ENCODE measurements at regions not wholly inside any gene's neighbourhood (a gene's known extent, or its start where the extent isn't known, plus 50 kb on each side); places are given as distances from the start of the nearest gene placed in this dataset.
"Not testable (repeated sequence)": the region's sequence is repeated elsewhere in the genome, so short reads cannot be mapped to it uniquely, and the experiment has no call there.

DNA sequence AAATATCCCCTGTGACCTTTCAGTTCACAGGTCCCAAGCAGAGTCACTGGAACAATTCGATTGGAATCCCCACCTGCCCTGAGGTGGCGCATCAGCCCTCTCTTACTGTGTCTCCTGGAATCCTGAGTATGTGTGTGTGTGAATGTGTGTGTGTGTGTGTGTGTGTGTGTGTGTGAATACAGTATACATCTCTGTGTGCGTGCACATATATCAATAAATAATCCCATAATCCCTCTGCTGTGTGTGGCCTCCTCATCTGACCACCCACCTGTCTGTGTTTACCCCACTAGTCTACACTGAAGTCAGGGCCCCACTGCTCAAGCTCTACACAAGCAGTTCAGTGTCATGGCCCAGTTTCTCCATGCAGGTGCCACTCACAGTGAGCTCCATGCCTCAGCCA lies 187.4 kb downstream of the ERCC6L2 start:
- DNase-seq (ENCODE audit: low read depth, low spot score): no peak
- ChIA-PET POLR2A (no interaction called here), CTCF (no interaction called here)
- no peak overlapping the region for H3K4me3 ChIP-seq (ENCODE audit: low read depth, low read length)
- TF ChIP-seq, protein P1, sequence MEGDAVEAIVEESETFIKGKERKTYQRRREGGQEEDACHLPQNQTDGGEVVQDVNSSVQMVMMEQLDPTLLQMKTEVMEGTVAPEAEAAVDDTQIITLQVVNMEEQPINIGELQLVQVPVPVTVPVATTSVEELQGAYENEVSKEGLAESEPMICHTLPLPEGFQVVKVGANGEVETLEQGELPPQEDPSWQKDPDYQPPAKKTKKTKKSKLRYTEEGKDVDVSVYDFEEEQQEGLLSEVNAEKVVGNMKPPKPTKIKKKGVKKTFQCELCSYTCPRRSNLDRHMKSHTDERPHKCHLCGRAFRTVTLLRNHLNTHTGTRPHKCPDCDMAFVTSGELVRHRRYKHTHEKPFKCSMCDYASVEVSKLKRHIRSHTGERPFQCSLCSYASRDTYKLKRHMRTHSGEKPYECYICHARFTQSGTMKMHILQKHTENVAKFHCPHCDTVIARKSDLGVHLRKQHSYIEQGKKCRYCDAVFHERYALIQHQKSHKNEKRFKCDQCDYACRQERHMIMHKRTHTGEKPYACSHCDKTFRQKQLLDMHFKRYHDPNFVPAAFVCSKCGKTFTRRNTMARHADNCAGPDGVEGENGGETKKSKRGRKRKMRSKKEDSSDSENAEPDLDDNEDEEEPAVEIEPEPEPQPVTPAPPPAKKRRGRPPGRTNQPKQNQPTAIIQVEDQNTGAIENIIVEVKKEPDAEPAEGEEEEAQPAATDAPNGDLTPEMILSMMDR (IDR thresholded peaks at IDR 0.05; ENCODE audit: insufficient read depth, low read length, missing control alignments): no peak

DNA sequence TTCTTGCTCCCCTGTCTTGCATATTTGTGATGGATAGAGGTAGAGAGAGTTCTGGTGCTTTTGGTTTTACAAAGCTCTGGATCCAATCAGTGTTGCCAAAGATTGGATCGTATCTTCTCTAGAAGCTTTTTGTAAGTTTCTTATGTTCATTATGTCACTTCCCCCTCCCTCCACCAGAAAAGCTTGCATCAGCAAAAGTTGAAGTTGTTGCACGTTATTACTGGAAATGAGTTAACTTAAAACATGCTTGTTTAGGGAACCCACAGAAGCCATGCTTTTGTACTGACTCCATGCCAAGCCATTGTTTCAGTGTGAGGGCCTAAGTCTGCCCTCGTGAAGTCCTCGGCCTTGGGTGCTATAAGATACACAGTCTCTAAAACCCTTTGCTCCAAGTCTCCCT lies 186.5 kb downstream of the ERCC6L2 start:
- CTCF ChIA-PET: interaction anchor here (0.8 to 1.4 kb wide), 4 partner anchors 11 to 332 kb away, joined by 3 to 4 read pairs (median 4); no protein-coding TSS in a partner anchor
- TF ChIP-seq, protein P1 (IDR thresholded peaks at IDR 0.05; ENCODE audit: insufficient read depth, low read length, missing control alignments): no peak
- DNase-seq (ENCODE audit: low read depth, low spot score): no peak
- POLR2A ChIA-PET: no interaction called here
- no peak overlapping the region for H3K4me3 ChIP-seq (ENCODE audit: low read depth, low read length)

DNA sequence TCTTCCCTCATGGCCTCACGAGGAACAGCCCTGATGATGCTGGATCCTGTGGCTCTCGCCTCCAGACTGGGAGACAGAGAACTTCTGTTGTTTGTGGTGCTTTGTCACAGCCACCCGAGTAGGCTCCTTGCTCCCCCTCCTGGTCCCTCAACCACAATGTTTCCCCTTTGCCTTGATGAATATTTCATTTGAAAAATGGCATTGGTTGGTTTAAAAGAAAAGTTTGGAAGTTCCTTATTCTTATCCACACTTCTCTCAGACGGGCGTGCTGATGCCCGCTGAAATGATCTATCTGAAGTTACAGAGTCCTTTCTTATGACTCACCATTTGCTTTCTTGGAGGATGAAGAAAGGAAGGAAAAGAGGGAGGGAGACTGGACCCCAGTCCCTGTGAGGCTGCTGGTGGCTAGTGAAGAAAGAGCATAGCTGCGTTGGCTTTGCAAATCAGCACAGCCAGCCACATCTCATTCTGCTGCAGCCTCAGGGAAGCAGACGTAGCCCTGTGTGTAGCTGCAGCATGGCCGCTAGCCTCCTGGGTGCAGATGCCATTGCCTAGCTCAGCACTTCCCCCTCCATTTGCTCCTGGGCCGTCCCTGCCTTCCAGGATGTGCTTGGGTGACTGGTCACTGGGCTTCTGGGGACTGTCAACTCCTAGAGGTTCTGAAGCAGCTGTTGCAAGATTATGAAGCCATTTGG lies 185.9 kb downstream of the ERCC6L2 start:
- ChIA-PET POLR2A (no interaction called here), CTCF (interaction anchor here (0.8 to 1.4 kb wide), 4 partner anchors 11 to 332 kb away, joined by 3 to 4 read pairs (median 4); no protein-coding TSS in a partner anchor)
- DNase-seq (ENCODE audit: low read depth, low spot score): no peak
- H3K4me3 ChIP-seq (ENCODE audit: low read depth, low read length): no peak overlapping the region
- TF ChIP-seq, protein P1 (IDR thresholded peaks at IDR 0.05; ENCODE audit: insufficient read depth, low read length, missing control alignments): peak; percentile 34

DNA sequence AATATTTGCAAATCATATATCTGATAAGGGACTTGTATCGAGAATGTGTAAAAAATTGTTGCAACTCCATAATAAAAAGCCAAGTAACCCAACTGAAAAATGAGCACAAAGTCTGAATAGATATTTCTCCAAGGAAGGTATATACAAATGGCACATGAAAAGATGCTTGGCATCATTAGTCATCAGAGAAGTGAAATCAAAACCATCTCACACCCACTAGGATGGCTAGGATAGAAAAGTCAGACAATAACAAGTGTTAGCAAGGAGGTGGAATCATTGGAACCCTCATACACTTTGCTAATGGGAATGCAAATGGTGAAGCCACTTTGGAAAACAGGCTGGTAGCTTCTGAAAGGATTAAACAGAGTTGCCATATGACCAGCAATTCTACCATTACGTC lies 182.7 kb downstream of the ERCC6L2 start:
- DNase-seq (ENCODE audit: low read depth, low spot score): no peak
- no peak overlapping the region for H3K4me3 ChIP-seq (ENCODE audit: low read depth, low read length)
- ChIA-PET CTCF (no interaction called here), POLR2A (no interaction called here)
- TF ChIP-seq, protein P1 (IDR thresholded peaks at IDR 0.05; ENCODE audit: insufficient read depth, low read length, missing control alignments): no peak

DNA sequence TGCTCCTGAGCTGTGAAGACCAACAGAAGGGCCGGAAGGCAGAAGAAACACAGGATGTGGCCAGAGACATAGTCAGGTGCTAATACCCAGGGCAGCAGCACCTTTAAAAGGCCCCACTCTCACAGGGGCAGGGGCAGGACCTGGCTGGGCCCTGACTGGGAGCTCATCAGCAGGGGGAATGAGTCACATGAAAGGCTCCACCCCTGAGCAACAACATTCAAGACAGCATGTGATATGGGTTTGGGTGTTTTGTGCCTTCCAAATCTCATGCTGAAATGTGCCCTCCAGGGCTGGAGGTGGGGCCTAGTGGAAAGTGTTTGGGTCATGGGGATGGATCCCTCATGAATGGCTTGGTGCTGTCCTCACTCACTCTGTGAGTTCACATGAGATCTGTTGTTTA lies 181.7 kb downstream of the ERCC6L2 start:
- DNase-seq (ENCODE audit: low read depth, low spot score): no peak
- H3K4me3 ChIP-seq (ENCODE audit: low read depth, low read length): no peak overlapping the region
- POLR2A ChIA-PET: no interaction called here
- TF ChIP-seq, protein P1 (IDR thresholded peaks at IDR 0.05; ENCODE audit: insufficient read depth, low read length, missing control alignments): no peak
- CTCF ChIA-PET: no interaction called here

DNA sequence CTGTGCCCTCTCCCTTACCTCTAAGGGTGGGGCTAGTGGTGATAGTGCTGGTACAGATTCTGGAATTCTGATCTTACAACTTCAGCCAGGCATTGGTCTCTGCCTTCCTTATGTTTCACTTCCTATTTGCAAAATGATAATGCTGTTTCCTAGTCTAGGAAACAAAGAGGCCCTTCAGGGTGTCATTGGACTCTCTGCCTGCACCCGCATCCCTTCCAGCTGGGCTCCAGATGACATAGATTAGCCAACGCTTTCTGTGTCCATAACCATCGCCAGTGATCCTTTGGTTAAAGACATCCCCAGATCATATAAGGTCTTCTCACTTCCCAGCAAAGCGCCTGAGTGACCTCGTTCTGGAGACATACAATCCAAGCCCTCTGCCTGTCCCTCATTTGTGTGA lies 180.7 kb downstream of the ERCC6L2 start:
- CTCF ChIA-PET: no interaction called here
- no peak overlapping the region for H3K4me3 ChIP-seq (ENCODE audit: low read depth, low read length)
- POLR2A ChIA-PET: no interaction called here
- TF ChIP-seq, protein P1 (IDR thresholded peaks at IDR 0.05; ENCODE audit: insufficient read depth, low read length, missing control alignments): no peak
- no peak for DNase-seq (ENCODE audit: low read depth, low spot score)

DNA sequence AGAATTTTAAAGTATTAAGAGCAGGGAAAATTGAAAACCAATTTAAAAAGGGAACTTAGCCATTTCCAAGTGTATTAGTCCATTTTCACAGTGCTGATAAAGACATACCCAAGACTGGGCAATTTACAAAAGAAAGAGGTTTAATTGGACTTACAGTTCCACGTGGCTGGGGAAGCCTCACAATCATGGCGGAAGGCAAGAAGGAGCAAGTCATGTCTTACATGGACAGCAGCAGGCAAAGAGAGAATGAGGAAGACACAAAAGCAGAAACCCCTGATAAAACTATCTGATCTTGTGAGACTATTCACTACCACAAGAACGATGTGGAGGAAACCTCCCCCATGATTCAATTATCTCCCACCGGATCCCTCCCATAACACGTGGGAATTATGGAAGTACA lies 178.8 kb downstream of the ERCC6L2 start:
- CTCF ChIA-PET; H3K4me3 ChIP-seq (ENCODE audit: low read depth, low read length); POLR2A ChIA-PET; DNase-seq (ENCODE audit: low read depth, low spot score): not testable (repeated sequence)
